Frontal cortex (tissue), 4 donors: ENCODE measurements at regions not wholly inside any gene's neighbourhood (a gene's known extent, or its start where the extent isn't known, plus 50 kb on each side); places are given as distances from the start of the nearest gene placed in this dataset. TPM values are rescaled to one million over a fixed set of nuclear protein-coding genes. Genes with fewer than 3 reads are reported as not detected.

Source experiments
- DNase-seq, 2 donors: peaks; one replicate each; pipeline ENCODE4 v3.0.0; 2012; ENCODE audit warnings: low spot score in 2 of 2
- FAIRE-seq: peaks from 2 replicates; lab custom pipeline; 2012; peaks lifted over from hg19 to GRCh38; lab: Jason Lieb, UNC
- small RNA-seq: library from RNA; depleted of rRNA; stranded (forward); fragments of <200 nt; gene quantifications from one replicate; pipeline ENCODE3, GENCODE V24; 2014
- donor health status: control.
- donor health status: control.
- donor health status: control.

- no peak for DNase-seq
- FAIRE-seq: no peak
These were observed 75.4 kb downstream of the ETS2 start for GRCh38 chr21:38881131-38881530.

- FAIRE-seq (no peak), DNase-seq (no peak)
These were observed 74.8 kb downstream of the ETS2 start for GRCh38 chr21:38880577-38880966.

GRCh38 chr21:38879912-38880576, 74.3 kb downstream of the ETS2 start:
- no peak for DNase-seq
- FAIRE-seq: no peak

- no peak for FAIRE-seq
- DNase-seq: no peak
These were observed 72.8 kb downstream of the ETS2 start for GRCh38 chr21:38878379-38879179.

- DNase-seq (no peak), FAIRE-seq (no peak)
These were observed 70.2 kb downstream of the ETS2 start for GRCh38 chr21:38875694-38876492.

Small RNA genes in the stretch of these regions (small RNA-seq; reads per million reads assigned to genes)
- gene RF00091: not detected
